Stimulated activated CD4-positive, alpha-beta T cell treated with anti-CD3 and anti-CD28 coated beads, Interleukin-1b, Interleukin-23, amount 100 ng/mL, for 4 hours (primary cell): ENCODE measurements at regions not wholly inside any gene's neighbourhood (a gene's known extent, or its start where the extent isn't known, plus 50 kb on each side); places are given as distances from the start of the nearest gene placed in this dataset.

Experiments
- DNase-seq, 2 donors: peaks; one replicate each; pipeline ENCODE4 v3.0.0-alpha.2; 2020; ENCODE audit warnings: low read depth in 2 of 2

GRCh38 chr6:166842607-166843006 lies 113.7 kb downstream of the RNASET2 start:
- DNase-seq: no peak

DNA sequence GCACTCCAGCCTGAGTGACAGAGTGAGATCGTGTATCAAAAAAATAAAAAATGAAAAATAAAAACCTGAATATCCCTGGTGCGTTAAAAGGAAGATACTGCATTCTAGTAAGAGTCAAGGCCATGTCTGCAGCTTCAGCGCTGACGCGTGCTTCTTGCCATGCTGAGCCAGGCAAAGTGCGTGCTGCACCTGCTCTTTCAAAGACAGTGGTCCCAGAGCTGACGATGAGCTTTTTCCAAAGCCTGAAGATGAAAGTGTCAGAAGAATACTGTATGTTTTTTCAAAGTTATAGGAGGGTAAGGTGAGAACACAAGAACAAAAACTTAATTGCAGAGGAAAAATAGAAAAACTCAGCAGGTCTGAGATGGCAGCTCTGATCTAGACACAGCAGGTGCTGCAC lies 115.1 kb downstream of the RNASET2 start:
- DNase-seq: no peak

DNA sequence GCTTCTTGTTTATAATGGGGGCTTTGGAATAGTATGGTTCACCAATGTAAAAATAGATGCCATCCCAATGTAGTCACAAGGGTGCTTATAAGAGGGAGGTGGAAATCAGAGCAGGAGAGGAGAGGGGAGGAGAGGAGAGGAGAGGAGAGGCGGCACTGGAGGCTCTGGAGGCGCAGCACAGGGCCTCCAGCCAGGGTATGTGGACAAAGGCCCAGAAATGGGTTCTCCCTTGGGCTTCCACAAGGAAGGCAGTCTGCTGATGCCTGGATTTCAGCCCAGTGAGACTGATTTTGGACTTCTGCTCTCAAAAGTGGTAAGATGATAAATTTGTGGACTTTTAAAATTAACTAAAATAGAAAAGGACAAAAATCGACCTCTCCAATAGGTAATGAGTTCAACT lies 116.8 kb downstream of the RNASET2 start:
- no peak for DNase-seq

- DNase-seq: no peak
Measured at GRCh38 chr6:166838987-166839386, 117.4 kb downstream of the RNASET2 start.

GRCh38 chr6:166836785-166837718 lies 119.3 kb downstream of the RNASET2 start:
- no peak for DNase-seq

DNA sequence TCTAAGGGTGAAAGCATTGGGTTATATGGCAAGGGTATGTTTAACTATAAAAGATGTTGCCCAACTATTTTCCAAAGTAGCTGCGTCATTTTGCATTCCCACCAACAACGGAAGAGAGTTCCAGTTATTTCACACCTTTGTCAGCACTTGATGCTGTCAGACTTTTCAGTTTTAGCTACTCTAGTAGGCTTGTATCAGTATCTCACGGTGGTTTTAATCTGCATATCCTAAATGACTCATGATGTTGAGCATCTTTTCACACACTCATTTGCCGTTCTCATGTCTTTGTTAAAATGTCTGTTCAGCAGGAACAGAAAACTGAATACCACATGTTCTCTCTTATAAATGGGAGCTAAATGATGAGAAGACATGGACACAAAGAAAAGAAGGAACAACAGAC lies 122.3 kb downstream of the RNASET2 start:
- DNase-seq: no peak

DNA sequence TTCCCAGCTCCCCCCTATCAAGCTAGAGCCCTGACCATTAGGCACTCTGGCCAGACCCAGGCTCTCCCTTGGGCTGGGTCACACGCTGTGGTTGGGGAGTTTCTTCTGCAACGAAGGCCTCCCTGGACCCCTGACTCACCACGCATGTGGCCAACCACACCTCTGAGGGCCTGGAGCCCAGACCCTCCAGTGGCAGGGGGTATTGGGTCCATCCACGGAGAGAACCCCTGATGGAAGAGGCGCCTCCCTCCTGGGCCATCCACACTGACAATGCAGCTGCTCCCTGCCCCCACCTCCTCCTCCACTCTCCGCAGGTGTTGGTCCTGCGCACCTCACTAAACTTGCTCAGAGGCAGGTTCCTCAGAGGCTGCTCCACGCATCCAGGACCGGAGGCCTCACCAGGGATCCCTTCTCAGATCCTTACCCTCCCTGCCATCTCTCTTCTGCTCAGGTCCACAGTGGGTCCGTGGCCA lies 125.4 kb downstream of the RNASET2 start:
- DNase-seq: no peak

DNA sequence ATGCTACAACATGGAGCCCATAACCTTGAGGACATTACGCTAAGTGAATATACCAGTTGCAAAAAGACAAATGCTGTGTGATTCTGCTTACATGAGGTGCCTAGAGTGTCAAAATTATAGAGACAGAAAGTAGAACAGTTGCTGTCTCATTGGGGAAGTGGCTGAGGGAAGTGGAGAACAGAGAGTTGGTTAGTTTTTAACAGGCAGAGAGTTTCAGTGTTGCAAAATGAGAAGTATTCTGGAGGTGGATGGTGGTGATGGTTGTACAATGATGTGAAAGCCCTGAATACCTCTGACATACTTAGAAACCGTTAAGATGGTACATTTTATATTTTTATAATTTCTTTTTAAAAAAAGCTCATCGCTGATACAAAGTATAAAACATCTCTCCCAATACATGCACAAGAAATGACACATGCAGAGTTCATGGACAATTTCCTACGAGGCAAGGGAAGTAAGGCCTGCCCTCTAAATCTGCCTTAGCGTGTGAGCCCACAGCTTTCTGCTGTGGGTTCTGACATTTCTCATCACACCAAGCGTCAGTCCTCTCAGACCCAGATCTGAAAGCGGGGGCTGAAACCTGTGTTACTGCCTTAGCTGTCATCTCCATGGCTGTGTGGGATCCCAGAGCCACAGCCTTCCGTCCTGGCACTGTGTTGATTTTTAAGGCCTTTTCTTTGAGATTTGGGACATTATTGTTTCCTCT lies 126.0 kb downstream of the RNASET2 start:
- no peak for DNase-seq

- DNase-seq: no peak
Measured at GRCh38 chr6:166826264-166826663, 130.1 kb downstream of the RNASET2 start.

- DNase-seq: no peak
Measured at GRCh38 chr6:166825553-166826145, 130.7 kb downstream of the RNASET2 start.

DNA sequence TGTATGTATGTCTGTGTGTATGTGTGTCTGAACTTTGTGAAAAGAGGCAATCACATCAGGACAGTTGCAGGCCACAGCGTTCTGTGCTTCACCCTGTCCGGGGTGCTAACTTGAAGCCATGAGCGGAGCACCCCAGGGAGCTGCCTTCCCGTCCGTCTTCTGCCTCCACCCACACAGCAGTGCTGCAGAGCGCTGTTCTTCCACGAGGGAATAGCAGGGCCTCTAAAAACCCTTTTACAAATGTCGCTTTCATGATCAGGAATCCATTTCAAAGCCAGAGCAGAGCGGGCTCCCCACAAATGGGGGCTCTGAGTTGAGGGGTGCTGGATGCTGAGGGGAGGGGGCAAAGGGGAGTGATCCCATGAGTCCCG lies 131.5 kb downstream of the RNASET2 start:
- no peak for DNase-seq

DNA sequence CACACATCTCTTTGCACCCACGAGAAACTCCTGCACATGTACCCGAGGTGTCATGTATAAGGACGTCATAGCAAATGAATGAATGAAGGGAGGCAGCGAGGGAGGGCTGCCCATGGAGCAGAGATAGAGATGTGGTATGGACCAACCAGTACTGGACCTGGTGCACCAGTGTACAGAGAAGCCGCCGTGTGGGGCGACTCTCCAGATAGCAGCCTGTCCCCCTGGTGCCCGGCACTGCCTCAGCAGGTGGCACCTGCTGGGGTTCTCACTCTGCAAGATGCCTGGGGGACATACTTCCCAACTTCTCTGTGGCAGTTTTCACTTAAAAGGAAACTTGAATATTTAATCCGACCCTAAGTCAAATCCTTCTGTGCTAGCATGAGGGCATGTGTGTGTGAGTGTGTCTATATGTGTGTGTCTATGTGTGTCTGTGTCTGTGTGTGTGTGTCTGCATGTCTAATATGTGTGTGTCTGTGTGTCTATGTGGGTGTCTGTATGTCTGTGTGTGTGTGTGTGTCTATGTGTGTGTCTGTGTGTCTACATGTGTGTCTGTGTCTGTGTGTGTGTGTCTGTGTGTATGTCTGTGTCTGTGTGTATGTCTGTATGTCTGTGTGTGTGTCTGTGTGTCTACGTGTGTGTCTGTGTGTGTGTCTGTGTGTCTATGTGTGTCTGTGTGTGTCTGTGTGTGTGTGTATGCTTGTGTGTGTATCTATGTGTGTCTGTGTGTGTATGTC lies 132.0 kb downstream of the RNASET2 start:
- DNase-seq: no peak

- DNase-seq: no peak
Measured at GRCh38 chr6:166822609-166823008, 133.7 kb downstream of the RNASET2 start.

DNA sequence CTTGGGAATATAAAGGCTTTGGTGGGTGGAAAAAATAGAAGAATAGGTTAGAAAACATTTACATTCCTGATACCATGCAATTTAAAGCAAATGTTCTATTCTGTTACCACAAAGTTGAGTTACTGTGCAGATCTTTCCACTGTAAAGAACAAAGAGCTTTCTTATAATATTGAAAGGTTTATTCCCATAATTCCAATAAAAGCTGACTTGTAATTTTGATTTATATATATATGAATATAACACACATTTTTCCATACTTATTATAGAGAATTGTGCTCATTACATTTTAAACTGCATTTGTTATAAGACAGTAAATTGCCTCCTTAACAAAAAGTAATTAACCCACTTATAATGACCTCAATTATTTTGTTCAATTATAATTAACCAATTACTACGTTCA lies 135.9 kb downstream of the RNASET2 start:
- no peak for DNase-seq

DNA sequence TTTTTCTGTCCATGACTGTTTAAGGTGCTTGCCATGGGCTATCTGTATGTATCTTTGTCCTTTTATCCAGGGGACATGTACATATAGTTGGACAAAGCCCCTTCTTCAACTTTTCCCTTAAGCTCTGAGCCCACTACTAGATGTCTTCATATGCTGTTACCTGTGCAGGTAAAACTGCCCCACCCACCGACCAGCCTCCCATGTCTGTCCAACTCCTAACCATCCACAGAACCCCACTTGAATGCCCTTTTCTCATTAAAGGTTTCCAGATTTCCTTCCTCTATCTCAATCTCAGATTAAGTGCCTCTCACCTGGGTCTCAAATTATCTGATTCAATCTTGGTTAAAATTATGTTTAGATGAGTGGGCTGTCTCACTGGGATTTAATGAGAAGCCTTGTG lies 136.3 kb downstream of the RNASET2 start:
- DNase-seq: no peak

- DNase-seq: no peak
Measured at GRCh38 chr6:166815629-166816028, 140.7 kb downstream of the RNASET2 start.

GRCh38 chr6:166814390-166814789 lies 142.0 kb downstream of the RNASET2 start:
- no peak for DNase-seq

GRCh38 chr6:166813461-166813860 lies 142.9 kb downstream of the RNASET2 start:
- no peak for DNase-seq

DNA sequence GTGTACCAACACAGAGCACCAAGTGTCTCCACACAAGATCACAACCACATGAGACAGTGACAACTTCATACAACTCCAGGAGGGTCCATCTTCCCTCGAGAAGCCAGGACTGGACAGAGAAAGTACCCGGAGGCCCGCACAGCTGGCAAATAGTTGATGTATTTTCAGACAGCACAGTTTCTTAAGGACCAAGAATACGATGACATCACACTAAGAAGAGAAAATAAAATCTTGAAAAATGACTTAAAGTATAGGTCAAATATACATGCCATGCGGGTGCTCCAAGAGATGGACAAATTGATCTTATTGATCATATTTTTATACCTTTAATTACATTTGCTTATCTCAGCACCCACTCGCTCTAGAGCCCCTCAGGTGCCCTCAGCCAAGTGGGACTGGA lies 145.5 kb downstream of the RNASET2 start:
- DNase-seq: no peak

GRCh38 chr6:166809721-166810120 lies 146.6 kb downstream of the RNASET2 start:
- DNase-seq: no peak

- DNase-seq: no peak
Measured at GRCh38 chr6:166806962-166807757, 149.2 kb downstream of the RNASET2 start.
